H9 (cell line): ENCODE measurements at regions not wholly inside any gene's neighbourhood (a gene's known extent, or its start where the extent isn't known, plus 50 kb on each side); places are given as distances from the start of the nearest gene placed in this dataset.
A peak's percentile ranks its signal among the peaks of the same experiment; 100 is the strongest.

Experiments used
- DNase-seq: peaks from one replicate; pipeline ENCODE4 v3.0.0-alpha.2; 2017
- H2AFZ ChIP-seq: one replicate; pipeline ENCODE4 v1.6.1; 2013; ENCODE audit warnings: mild to moderate bottlenecking, low read length, control low read depth, moderate library complexity
- H2AK5ac ChIP-seq: 2 replicates; pipeline ENCODE4 v1.6.1; 2013; ENCODE audit warnings: low read length, control low read depth, mixed read lengths; ENCODE audit not compliant: insufficient read length
- H2BK120ac ChIP-seq: one replicate; pipeline ENCODE4 v1.6.1; 2013; ENCODE audit warnings: low read depth, mild to moderate bottlenecking, low read length, control low read depth, inconsistent platforms; ENCODE audit not compliant: poor library complexity, severe bottlenecking
- H2BK12ac ChIP-seq: 2 replicates; pipeline ENCODE4 v1.6.1; 2013; ENCODE audit warnings: low read length, control low read depth, mixed read lengths, low read depth; ENCODE audit not compliant: insufficient read length
- H2BK15ac ChIP-seq: 2 replicates; pipeline ENCODE4 v1.6.1; 2013; ENCODE audit warnings: low read depth, low read length, control low read depth
- H2BK20ac ChIP-seq: one replicate; pipeline ENCODE4 v1.6.1; 2013; ENCODE audit warnings: low read depth, mild to moderate bottlenecking, low read length, control low read depth, inconsistent platforms; ENCODE audit not compliant: poor library complexity, severe bottlenecking
- H2BK5ac ChIP-seq: 2 replicates; pipeline ENCODE4 v1.6.1; 2013; ENCODE audit warnings: low read length, control low read depth, mixed read lengths; ENCODE audit not compliant: insufficient read length
- H3K14ac ChIP-seq: 2 replicates; pipeline ENCODE4 v1.6.1; 2013; ENCODE audit warnings: low read length, control low read depth; ENCODE audit not compliant: insufficient read depth
- H3K18ac ChIP-seq: 2 replicates; pipeline ENCODE4 v1.6.1; 2013; ENCODE audit warnings: low read depth, mild to moderate bottlenecking, mixed read lengths, low read length, control low read depth; ENCODE audit not compliant: insufficient read length
- H3K23ac ChIP-seq: 2 replicates; pipeline ENCODE4 v1.6.1; 2013; ENCODE audit warnings: low read length, control low read depth, mixed read lengths, low read depth; ENCODE audit not compliant: insufficient read length
- H3K23me2 ChIP-seq: 2 replicates; pipeline ENCODE4 v1.6.1; 2013; ENCODE audit warnings: low read depth, mild to moderate bottlenecking, mixed read lengths, low read length, control low read depth; ENCODE audit not compliant: insufficient read length, poor library complexity, severe bottlenecking
- H3K27ac ChIP-seq: 2 replicates; pipeline ENCODE4 v1.5.1; 2013; ENCODE audit warnings: low read length, control low read depth, mixed read lengths, low read depth; ENCODE audit not compliant: insufficient read length
- H3K27me3 ChIP-seq: 2 replicates; pipeline ENCODE4 v1.6.1; 2013; ENCODE audit warnings: low read length, control low read depth, inconsistent platforms; ENCODE audit not compliant: insufficient read depth
- H3K4ac ChIP-seq: 2 replicates; pipeline ENCODE4 v1.6.1; 2013; ENCODE audit warnings: low read depth, mild to moderate bottlenecking, control low read depth, inconsistent platforms, low read length, moderate library complexity
- H3K4me1 ChIP-seq: 2 replicates; pipeline ENCODE4 v1.6.1; 2013; ENCODE audit warnings: low read length, control low read depth, inconsistent platforms; ENCODE audit not compliant: insufficient read depth
- H3K4me2 ChIP-seq: 2 replicates; pipeline ENCODE4 v1.6.1; 2013; ENCODE audit warnings: low read length, control low read depth, mixed read lengths; ENCODE audit not compliant: insufficient read length, insufficient read depth
- H3K56ac ChIP-seq: 2 replicates; pipeline ENCODE4 v1.6.1; 2013; ENCODE audit warnings: low read depth, mild to moderate bottlenecking, mixed read lengths, low read length, control low read depth; ENCODE audit not compliant: insufficient read length
- H3K79me1 ChIP-seq: 2 replicates; pipeline ENCODE4 v1.6.1; 2013; ENCODE audit warnings: low read depth, mild to moderate bottlenecking, moderate library complexity, low read length, control low read depth, inconsistent platforms; ENCODE audit not compliant: insufficient read depth, poor library complexity, severe bottlenecking
- H3K79me2 ChIP-seq: 2 replicates; pipeline ENCODE4 v1.6.1; 2013; ENCODE audit warnings: low read length, control low read depth, inconsistent platforms; ENCODE audit not compliant: insufficient read depth
- H3K9ac ChIP-seq: 2 replicates; pipeline ENCODE4 v1.6.1; 2013; ENCODE audit warnings: low read length, control low read depth, mixed read lengths; ENCODE audit not compliant: insufficient read length; ENCODE audit errors: extremely low read depth
- H3K9me3 ChIP-seq: one replicate; pipeline ENCODE4 v1.6.1; 2013; ENCODE audit warnings: low read depth, low read length, inconsistent platforms; ENCODE audit not compliant: control insufficient read depth
- H3T11ph ChIP-seq: one replicate; pipeline ENCODE4 v1.6.1; 2013; ENCODE audit warnings: mild to moderate bottlenecking, low read length, control low read depth, inconsistent platforms
- H4K20me1 ChIP-seq: one replicate; pipeline ENCODE4 v1.6.1; 2013; ENCODE audit not compliant: control insufficient read depth, insufficient read length, insufficient read depth
- H4K5ac ChIP-seq: 2 replicates; pipeline ENCODE4 v1.6.1; 2013; ENCODE audit warnings: low read depth, mild to moderate bottlenecking, mixed read lengths, low read length, control low read depth; ENCODE audit not compliant: insufficient read length
- H4K8ac ChIP-seq: replicated peaks from 2 replicates; pipeline ENCODE4 v1.6.1; 2013; ENCODE audit warnings: low read length, control low read depth, mixed read lengths, low read depth; ENCODE audit not compliant: insufficient read length
- H4K91ac ChIP-seq: 2 replicates; pipeline ENCODE4 v1.6.1; 2013; ENCODE audit warnings: low read depth, mild to moderate bottlenecking, moderate library complexity, mixed read lengths, low read length, control low read depth; ENCODE audit not compliant: insufficient read length
- H3K27ac Mint-ChIP-seq, 3 experiments: 2 replicates in 2 of 3; 3 replicates in 1 of 3; pipeline ENCODE4 v1.8.0; 2020 to 2021; ENCODE audit warnings: mixed read lengths in 3 of 3, mild to moderate bottlenecking in 1 of 3, moderate library complexity in 1 of 3
- H3K27me3 Mint-ChIP-seq: 2 replicates; pipeline ENCODE4 v1.8.0; 2021; ENCODE audit warnings: low read depth, mild to moderate bottlenecking, moderate library complexity, mixed read lengths
- H3K36me3 Mint-ChIP-seq, 3 experiments: 2 replicates in 2 of 3; 3 replicates in 1 of 3; pipeline ENCODE4 v1.8.0; 2020 to 2021; ENCODE audit warnings: low read depth in 3 of 3, mixed read lengths in 3 of 3; ENCODE audit not compliant: insufficient read depth in 1 of 3
- H3K4me1 Mint-ChIP-seq, 2 experiments: 2 replicates each; pipeline ENCODE4 v1.8.0; 2020; ENCODE audit warnings: mixed read lengths in 2 of 2
- H3K4me3 Mint-ChIP-seq, 2 experiments: 2 replicates in 1 of 2; 3 replicates in 1 of 2; pipeline ENCODE4 v1.8.0; 2020 to 2021; ENCODE audit warnings: mild to moderate bottlenecking in 2 of 2, mixed read lengths in 2 of 2, moderate library complexity in 1 of 2
- H3K9me3 Mint-ChIP-seq, 2 experiments: 2 replicates in 1 of 2; 3 replicates in 1 of 2; pipeline ENCODE4 v1.8.0; 2020; ENCODE audit warnings: mild to moderate bottlenecking in 2 of 2, mixed read lengths in 2 of 2, moderate library complexity in 1 of 2
- WGBS: extraction: QIAGEN DNeasy Blood & Tissue Kit; methylation state at CpG from one replicate; pipeline ENCODE4 v1.1.7; 2013; ENCODE audit warnings: missing lambda C conversion rate, low lambda C conversion rate, mixed read lengths; ENCODE audit not compliant: insufficient read length; ENCODE audit errors: extremely low coverage; 5-methylcytosine and 5-hydroxymethylcytosine counted together
- TF ChIP-seq, protein P1 (sequence below): fragments of 200-600 bp; sonication (generic); conservative IDR thresholded peaks from 3 replicates; pipeline ENCODE4 v1.8.0; 2021; ENCODE audit warnings: antibody characterized with exemption, mild to moderate bottlenecking

DNA sequence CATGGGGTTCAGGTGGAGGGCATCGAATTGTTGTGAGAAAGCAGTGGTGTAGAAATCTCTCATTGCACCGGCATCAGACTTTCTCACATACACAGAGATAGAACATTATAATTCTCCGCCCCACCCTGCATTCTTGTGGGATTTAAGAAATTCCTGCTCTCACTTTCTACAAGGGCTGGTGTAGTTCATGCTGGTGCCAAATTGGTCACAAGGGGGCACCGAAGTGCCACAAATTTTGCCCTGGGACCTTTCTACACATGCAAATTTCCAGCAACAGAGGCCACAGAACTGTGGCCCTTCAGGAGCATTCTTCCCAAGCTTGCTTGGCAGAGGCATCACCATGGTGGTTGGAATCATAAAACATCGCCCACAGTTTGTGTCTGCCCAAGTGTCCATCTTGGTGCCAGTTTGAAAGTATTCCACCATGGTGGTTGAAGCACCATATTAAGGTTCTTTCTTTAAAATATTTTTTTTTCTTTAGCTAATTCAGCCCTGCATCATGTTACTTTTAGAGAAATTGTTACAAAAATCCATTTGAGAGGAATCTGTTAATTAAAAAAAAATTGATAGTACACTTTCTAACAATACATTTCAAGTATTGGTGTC lies 521.2 kb upstream of the FANCL start:
- H3K27me3 Mint-ChIP-seq: no peaks in the 10 kb centered on the region
- Histone ChIP-seq H3K79me2 (no peaks in the 10 kb centered on the region), H3K23me2 (no peaks in the 10 kb centered on the region), H2BK5ac (no peak overlapping the region), H3K79me1 (no peaks in the 10 kb centered on the region), H4K91ac (no peak overlapping the region), H3K27me3 (no peaks in the 10 kb centered on the region), H3K27ac (no peak overlapping the region), H4K8ac (no peak overlapping the region), H3K23ac (no peak overlapping the region), H3K4me1 (no peaks in the 10 kb centered on the region; the same call in 1 of the 2 replicates), H4K20me1 (no peaks in the 10 kb centered on the region), H3K9ac (no peak overlapping the region), H3K9me3 (no peaks in the 10 kb centered on the region), H2BK20ac (no peak overlapping the region), H3K4me2 (no peak overlapping the region), H4K5ac (no peak overlapping the region), H3K4ac (no peak overlapping the region), H3K14ac (no peak overlapping the region), H3K56ac (no peak overlapping the region), H2BK120ac (no peak overlapping the region), H2AK5ac (no peak overlapping the region), H3K18ac (no peak overlapping the region), H2BK15ac (no peak overlapping the region), H2AFZ (no peak overlapping the region), H2BK12ac (no peak overlapping the region), H3T11ph (no peak overlapping the region)
- H3K4me1 Mint-ChIP-seq: peaks cover 33 to 34% of the 10 kb centered on the region in 2 experiments
- peak; percentile 83 for DNase-seq
- no CpG with 5 or more reads among the region's 5 CpGs for WGBS
- no peaks in the 10 kb centered on the region for H3K36me3 Mint-ChIP-seq
- H3K4me3 Mint-ChIP-seq: no peak overlapping the region
- TF ChIP-seq, protein P1, sequence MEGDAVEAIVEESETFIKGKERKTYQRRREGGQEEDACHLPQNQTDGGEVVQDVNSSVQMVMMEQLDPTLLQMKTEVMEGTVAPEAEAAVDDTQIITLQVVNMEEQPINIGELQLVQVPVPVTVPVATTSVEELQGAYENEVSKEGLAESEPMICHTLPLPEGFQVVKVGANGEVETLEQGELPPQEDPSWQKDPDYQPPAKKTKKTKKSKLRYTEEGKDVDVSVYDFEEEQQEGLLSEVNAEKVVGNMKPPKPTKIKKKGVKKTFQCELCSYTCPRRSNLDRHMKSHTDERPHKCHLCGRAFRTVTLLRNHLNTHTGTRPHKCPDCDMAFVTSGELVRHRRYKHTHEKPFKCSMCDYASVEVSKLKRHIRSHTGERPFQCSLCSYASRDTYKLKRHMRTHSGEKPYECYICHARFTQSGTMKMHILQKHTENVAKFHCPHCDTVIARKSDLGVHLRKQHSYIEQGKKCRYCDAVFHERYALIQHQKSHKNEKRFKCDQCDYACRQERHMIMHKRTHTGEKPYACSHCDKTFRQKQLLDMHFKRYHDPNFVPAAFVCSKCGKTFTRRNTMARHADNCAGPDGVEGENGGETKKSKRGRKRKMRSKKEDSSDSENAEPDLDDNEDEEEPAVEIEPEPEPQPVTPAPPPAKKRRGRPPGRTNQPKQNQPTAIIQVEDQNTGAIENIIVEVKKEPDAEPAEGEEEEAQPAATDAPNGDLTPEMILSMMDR: peak; percentile 87
- H3K9me3 Mint-ChIP-seq: no peaks in the 10 kb centered on the region
- peak overlapping the region in 1 of 3 experiments; percentile 24; a peak in 1 of 7 replicates for H3K27ac Mint-ChIP-seq
